Stimulated activated CD8-positive, alpha-beta memory T cell treated with anti-CD3 and anti-CD28 coated beads, Interleukin-4, amount 100 ng/mL, for 24 hours (primary cell): ENCODE measurements at regions not wholly inside any gene's neighbourhood (a gene's known extent, or its start where the extent isn't known, plus 50 kb on each side); places are given as distances from the start of the nearest gene placed in this dataset.
A peak's percentile ranks its signal among the peaks of the same experiment; 100 is the strongest.

Experiments
- DNase-seq: peaks from one replicate; pipeline ENCODE4 v3.0.0-alpha.2; 2020; ENCODE audit warnings: low read depth

DNA sequence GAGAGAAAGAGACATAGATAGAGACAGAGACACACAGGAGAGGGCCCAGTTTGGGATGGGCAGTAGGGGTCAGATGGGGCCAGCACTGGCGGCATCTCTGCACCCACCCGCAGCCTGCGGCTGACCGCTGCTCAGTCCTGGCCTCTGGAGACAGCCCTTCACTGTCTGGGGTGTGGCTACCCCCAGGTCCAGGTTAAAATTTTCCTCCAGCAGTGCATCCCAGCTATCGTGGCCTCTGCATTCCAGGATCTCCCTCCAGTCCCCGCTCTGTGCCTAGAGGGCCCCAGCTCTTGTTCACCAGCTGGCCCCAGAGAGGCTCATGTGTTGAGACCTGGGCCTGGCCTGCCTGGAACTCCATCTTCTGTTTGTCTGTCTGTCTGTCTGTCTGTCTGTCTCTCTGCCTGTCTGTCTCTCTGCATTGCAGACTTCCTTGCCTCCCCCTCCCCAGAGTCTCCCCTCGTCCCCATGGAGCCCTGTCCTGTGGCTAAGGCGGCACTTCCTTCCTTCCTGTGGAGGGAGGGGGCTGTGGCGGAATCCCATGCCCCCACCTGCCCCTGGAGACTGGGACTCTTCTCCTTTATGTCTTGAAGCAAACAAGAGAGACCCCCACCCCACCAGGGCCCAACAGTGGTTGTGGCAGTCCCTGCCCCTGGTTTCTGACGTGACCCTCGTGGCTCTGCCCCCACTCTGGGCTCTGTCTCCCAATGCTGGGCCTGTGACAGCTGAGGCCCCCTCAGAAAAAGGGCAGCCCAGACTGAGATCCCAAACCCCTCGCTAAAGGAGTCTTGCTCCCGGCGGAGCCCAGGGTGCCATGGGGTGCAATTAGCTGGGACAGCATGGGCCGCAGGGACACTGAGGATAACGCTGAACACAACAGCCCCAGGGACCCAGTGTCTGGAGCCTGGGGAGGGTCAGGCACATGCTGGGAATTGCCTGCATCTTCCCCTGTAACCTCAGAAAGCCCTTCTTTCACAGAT, 241.8 kb downstream of the NPHP4 start:
- no peak for DNase-seq

DNA sequence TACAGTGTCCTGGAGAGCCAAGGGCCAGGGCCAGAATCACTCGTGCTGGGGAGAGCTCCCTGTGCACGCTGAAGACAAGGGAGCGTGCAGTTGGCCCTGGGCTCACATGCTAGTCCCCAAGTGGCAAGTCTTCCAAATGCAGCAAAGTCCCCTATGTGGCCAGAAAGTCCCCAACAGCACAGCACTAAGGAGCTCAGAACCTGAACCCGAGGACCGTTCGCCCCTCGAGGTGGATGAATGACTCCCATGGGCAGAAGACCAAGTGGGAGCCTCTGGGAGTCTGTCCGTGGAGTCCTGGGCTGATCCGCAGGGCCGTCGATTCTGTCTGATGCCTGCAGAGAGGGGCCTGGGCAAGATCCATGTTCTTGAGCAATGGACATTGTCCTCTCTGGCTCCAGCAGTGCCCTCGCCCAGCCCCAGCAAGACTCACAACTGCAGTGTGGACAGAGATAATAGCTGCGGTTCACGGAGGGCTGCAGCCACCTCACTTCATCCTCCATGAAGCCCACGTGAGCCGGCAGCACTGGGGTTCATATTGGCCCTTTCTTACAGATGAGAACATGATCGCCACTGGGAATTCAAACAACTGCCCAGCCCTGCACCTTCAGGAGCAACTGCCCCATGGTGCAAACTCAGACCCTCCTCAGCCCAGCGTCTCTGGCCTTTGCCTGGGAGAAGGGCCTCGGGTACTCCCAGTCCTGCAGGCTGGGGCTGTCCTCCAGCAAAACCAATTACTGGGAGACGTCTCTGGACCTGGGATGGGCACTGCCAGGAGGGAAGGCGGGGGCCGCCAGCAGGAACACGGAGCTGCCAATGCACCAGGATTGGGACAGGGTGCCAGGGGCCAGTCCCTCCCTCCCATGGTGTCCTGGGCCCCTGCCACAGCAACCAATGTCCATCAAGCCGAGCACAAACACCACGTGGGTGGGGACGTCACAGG, 243.7 kb downstream of the NPHP4 start:
- no peak for DNase-seq

GRCh38 chr1:5747426-5748285, 244.6 kb downstream of the NPHP4 start:
- no peak for DNase-seq

DNA sequence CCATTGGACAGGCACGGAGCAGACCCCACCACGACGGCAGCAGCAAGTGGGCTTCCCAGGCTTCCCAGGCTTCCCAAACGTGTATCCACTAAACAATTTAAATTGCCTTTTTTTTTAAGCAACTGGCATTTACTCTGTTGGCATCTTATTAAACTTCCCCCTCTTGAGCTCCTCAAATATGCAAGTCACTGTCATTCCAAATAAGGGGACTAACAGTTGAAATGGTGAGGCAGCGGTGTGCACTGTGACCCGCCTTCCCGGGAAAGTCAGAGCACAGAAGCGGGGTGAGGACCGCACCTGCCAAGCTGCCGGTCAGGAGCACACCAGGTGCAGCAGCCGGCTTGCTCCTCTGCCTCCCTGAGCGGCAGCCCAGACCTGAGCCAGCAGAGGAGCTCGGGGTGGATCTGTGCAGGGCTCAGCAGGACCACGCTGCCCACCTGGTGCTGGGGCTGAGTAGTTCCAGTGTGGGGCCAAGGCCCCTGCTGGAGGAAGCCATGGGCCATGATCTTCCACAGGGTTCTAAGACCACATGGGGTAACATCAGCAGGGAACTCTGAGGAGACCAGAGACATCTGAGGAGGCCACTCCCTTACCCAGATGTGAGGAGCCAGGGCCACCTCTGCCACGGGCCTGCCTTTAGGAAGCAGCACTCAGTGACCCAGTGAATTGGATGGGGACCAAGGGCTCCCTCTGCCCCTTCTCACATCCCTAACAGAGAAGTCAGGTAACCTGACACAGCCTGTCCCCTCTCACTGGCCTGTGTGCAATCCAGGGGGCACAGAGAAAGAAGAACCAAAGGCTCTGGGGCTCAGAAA, 245.4 kb downstream of the NPHP4 start:
- DNase-seq = no peak

- peak; percentile 31 for DNase-seq
Observed at GRCh38 chr1:5745800-5746610, 246.2 kb downstream of the NPHP4 start.

GRCh38 chr1:5744911-5745799, 247.1 kb downstream of the NPHP4 start:
- DNase-seq = no peak

GRCh38 chr1:5744341-5744740, 247.9 kb downstream of the NPHP4 start:
- no peak for DNase-seq

- DNase-seq = no peak
Observed at GRCh38 chr1:5743435-5744095, 248.7 kb downstream of the NPHP4 start.

DNA sequence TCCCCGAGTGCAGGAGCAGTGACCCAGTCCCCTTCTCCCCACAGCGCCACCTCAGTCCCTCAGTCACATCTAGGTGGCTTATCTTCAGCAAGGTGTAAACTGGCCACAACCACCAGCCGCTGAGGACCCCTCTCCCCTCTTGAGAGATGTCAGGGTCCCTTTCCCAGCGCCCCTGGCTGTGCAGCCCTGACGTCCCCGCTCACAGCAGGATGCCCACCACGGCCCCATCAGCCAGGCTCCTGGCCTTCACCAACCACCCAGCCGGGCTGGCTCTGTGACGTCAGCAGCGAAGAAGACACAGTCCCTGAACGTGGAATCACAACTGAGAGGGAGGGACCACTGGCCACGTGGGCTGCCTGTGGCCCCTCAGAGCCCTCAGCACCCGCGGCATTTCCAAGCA, 249.4 kb downstream of the NPHP4 start:
- DNase-seq = no peak

GRCh38 chr1:5742032-5742431, 250.2 kb downstream of the NPHP4 start:
- no peak for DNase-seq

DNA sequence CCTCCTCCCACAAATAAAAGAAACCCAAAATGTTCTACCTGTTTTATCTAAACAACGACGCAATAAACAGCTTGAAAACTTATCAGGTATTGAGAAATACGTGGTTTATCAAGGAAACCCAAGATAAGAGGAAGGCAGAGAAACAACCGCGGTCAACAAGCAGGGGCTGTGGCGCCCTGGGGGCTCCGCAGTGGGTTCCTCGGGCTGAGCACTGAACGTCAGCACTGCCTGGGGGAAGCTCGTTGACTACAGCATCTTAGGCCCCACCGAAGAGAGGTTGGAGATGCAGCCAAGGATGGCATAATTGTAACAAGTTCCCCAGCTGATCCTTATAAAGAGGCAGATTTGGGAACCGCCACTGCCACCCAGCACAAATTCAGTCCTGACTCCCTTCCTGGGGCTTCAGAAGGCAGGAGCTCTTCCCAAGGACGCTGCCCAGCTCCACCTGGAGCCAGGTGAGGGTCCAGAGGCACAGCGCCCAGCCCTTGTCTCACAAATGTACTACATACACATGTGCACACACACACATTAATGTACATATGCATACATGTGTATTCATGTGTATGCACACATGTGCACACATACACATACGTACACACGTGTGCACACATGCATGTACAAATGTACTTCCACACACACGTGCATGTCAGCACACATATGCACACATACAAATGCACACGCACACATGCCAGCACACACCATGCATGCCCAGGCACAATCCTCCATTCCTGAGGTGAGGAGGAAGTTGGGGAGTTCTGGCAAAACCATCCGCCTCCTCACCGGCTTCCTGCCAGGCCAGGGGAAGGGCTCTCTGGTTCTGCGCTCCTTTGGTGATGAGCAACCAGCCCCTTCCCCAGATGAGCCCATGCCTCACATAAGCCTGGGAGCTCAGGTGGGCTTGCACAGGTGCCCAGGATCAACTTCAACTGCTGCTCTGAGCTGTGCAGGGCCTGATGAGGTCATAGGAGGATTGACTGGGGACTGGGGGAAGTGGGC, 251.1 kb downstream of the NPHP4 start:
- DNase-seq = no peak

DNA sequence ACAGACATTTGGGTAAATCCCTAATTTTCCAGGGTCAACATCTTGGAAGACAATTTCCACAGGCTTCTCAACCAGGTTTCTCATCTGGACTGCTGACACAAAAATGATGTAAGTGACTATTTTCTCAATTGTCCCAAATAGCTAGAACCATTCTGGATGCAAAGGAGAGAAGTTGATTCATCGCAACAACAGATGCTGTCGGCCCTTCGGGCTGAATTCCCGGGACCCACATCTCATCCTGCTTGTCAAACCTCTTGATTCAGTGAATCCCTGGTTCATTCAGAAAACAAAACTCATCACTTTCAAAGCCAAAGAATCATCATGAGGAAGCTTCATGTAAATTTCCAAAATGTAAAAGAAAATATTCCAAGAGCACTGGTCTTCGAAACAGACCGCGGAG, 251.8 kb downstream of the NPHP4 start:
- no peak for DNase-seq

DNA sequence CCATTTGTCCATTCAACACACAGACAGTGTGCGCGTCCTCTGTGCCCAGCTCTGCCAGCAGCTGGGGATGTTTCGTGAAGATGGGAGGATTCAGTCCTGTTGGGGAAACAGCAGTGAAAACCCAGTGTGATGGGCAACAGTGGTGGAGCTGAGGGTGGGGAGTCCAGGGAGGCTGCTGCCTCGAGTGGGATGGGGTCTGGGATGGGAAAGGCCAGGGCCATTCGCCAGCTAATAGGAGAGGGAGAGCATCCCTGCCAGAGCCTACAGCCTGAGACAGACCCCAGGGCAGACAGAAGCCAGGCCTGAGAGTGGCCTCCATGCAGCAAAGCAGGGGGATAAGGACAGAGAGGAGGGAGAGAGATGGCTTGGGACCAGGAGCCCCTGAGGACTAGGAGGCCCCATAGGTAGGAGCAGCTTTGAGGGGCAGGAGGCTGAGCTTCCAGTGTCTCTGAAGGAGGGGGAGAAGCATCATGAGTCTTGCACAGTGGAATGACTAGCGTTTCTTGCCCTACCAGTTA, 252.6 kb downstream of the NPHP4 start:
- DNase-seq = no peak

GRCh38 chr1:5738911-5739462, 253.2 kb downstream of the NPHP4 start:
- DNase-seq = no peak

- DNase-seq = no peak
Observed at GRCh38 chr1:5737081-5737480, 255.1 kb downstream of the NPHP4 start.

GRCh38 chr1:5734996-5735395, 257.2 kb downstream of the NPHP4 start:
- DNase-seq = no peak

DNA sequence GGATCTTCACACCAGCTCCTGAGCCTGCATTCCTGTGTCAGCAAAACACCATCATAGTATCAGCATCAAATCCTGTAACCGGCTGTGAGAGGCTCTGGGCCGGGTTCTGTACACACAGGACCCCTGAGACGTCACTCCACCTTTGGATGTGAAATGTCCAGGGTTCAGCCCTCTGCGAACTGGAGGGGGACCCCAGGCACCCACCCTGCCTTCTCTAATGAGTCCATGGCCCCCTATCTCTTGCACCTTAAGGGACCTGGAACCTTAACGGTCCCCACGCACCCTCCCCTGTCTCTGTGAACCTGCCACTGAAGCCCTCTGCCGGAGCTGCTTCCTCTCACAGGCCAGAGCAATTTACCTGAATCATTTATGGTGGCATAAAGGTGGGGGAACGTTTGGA, 257.8 kb downstream of the NPHP4 start:
- DNase-seq = no peak
